HG02981 (cell line): ENCODE measurements at regions not wholly inside any gene's neighbourhood (a gene's known extent, or its start where the extent isn't known, plus 50 kb on each side); places are given as distances from the start of the nearest gene placed in this dataset.

ENCODE experiments used
- ATAC-seq: cut with Tn5 transposase; IDR thresholded peaks from one replicate; pipeline ENCODE4 v1.9.1; 2021; ENCODE audit warnings: mild to moderate bottlenecking, moderate library complexity; ENCODE audit not compliant: unreplicated experiment

- ATAC-seq, result peak; percentile 47
These were observed 50.7 kb upstream of the TNFRSF21 start for GRCh38 chr6:47360388-47360787.

GRCh38 chr6:47362857-47363461 lies 53.3 kb upstream of the TNFRSF21 start:
- ATAC-seq, result no peak

- ATAC-seq, result no peak
These were observed 54.0 kb upstream of the TNFRSF21 start for GRCh38 chr6:47363736-47364135.

- ATAC-seq, result no peak
These were observed 56.7 kb upstream of the TNFRSF21 start for GRCh38 chr6:47366335-47366890.

GRCh38 chr6:47371139-47371869 lies 61.6 kb upstream of the TNFRSF21 start:
- ATAC-seq, result no peak

DNA sequence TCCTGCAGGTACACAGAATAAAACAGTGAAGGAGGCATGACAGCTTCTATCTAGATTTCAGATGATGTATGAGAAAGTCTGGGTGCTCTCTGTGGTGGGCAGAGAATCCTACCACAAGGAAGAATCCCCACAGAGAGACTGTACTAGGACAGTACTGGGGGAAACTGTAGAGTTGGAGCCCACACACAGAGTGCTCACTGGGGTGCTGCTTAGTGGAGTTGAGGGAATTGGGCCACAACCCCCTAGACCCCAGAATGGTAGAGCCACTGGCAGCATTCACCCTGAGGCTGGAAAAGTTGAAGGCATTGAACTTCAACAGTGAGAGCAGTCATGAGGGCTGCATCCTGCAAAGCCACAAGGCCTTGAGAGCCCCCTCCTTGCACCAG lies 62.2 kb upstream of the TNFRSF21 start:
- no peak for ATAC-seq

GRCh38 chr6:47372318-47372717 lies 62.6 kb upstream of the TNFRSF21 start:
- no peak for ATAC-seq

GRCh38 chr6:47375426-47375825 lies 65.7 kb upstream of the TNFRSF21 start:
- no peak for ATAC-seq

- ATAC-seq, result no peak
These were observed 67.2 kb upstream of the TNFRSF21 start for GRCh38 chr6:47376930-47377329.

GRCh38 chr6:47377971-47378370 lies 68.3 kb upstream of the TNFRSF21 start:
- no peak for ATAC-seq

- no peak for ATAC-seq
These were observed 69.6 kb upstream of the TNFRSF21 start for GRCh38 chr6:47379328-47379727.

DNA sequence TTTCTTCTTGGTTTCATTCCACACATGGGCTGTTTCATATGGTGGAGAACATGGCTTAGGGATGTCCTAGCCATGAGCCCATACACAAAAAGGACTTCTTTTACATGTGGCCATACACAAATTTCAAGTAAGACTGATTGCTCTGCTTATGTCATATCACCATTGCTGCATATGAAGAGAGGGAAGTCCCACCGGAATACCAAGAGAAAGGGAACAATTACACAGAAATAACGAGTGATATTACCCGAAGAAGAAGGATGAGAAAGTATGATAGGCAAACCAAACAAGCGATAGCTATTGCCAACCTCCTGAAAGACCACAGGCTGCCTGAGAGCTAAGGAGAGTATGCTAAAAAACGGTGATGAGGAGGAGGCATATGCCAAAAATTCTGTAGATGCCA lies 70.5 kb upstream of the TNFRSF21 start:
- ATAC-seq, result no peak

DNA sequence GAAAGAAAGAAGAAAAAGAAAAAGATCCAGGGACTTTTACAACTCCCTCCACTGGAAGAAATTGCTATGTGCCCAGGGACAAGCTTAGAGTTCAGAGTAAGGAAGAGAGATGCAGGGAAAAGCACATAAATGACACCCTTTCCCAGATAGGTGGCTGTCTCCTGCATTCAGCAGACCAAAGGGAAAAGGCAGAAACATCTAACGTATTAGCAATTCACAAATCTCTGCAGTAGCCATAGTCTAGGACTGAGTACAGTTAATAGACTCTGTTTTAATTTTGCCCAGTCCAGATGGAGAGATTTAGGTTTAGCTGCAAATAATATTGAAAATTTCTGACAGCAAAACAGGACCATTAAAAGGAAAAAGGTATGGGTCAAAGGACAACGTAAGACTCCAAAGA lies 71.3 kb upstream of the TNFRSF21 start:
- no peak for ATAC-seq

GRCh38 chr6:47383360-47383759 lies 73.7 kb upstream of the TNFRSF21 start:
- no peak for ATAC-seq

DNA sequence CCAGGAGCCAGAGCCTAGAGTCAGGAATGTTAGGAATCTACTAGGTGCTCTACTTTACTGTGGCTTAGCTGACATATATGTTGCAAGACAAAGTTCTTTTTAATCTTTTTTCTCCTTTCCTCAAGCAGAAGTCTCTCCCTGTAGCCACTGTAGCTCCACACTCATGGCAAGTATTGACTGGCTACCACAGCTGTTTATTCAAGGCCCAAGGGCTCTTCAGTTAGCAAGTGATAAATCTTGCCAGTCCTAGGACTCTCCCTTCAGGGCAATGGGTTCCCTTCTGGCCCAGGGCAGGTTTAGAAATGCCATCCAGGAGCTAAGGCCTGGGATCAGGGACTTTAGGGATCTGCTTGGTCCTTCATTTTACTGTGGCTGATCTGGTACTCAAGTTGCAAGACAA lies 82.0 kb upstream of the TNFRSF21 start:
- no peak for ATAC-seq

GRCh38 chr6:47392251-47392650 lies 82.5 kb upstream of the TNFRSF21 start:
- ATAC-seq, result no peak

DNA sequence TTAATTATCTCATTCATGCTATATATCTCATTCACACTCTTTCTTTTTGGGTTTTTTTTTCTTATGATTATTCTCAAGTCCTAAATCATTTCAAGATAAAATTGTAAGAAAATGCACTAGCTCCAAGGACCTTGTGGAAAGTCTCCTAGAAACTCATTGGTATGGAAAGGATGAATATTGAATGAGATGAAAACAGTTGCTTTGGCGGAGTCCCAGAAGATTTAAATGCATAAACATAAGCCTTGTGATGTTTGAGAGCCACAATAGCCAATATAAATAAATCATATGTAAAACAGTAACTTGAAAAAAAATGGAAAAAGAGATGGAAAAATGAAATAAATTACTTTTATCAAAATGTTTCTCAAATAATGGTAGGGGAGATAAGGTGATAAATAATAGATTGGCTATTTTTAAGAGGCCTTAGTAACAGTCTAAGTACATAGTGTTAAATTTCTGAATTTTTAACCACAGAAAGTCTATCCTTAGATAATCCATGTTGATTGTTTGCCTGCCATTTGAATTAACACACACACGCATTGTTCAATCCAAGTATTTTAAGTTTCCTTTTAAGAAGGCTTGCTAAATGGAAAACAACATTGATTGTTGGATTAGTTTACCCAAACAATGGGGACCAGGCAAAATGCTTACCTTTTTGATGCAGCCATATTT lies 81.1 kb upstream of the CD2AP start:
- no peak for ATAC-seq

DNA sequence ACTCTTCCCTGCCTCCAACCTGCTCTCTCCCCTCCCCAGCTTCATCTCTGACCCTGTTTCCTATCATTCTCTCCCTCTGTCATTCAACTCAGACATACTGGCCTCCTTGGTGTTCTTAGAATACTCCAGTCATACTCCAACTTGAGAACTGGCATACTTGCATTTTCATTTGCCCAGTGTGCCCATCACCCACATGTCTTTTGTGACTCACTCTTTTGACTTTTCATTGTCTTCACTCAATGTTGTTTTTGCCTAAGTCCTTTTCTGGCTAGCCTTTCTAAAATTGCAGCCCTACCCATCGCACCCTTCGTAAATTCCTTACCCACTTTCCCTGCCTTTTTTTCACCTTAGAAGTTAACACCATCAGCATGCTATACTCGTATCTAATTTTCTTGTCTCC lies 77.0 kb upstream of the CD2AP start:
- no peak for ATAC-seq

- no peak for ATAC-seq
These were observed 75.5 kb upstream of the CD2AP start for GRCh38 chr6:47402081-47402480.

DNA sequence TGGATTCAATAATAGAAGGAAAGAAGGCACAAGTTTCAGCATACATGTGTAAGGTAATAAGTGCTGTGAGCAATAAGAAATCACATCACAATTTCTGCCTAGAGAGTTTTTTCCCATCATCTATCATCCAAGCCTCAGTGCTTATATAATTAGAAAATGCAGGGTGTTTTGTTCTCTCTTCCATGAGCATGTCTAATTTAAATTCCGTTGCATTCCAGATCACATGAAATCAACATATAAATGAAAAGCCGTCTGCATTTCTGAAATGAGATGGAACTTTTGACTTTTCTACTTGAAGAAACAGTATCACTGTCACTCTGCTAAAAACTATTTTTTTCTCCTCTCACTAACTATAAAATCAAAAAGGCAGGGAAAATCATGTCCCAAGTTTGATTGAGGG lies 74.5 kb upstream of the CD2AP start:
- ATAC-seq, result no peak

GRCh38 chr6:47403801-47404200 lies 73.8 kb upstream of the CD2AP start:
- ATAC-seq, result no peak

- ATAC-seq, result no peak
These were observed 73.2 kb upstream of the CD2AP start for GRCh38 chr6:47404435-47404834.
